Neural cell (in vitro differentiated cells): ENCODE measurements at regions not wholly inside any gene's neighbourhood (a gene's known extent, or its start where the extent isn't known, plus 50 kb on each side); places are given as distances from the start of the nearest gene placed in this dataset.
"Not testable (repeated sequence)": the region's sequence is repeated elsewhere in the genome, so short reads cannot be mapped to it uniquely, and the experiment has no call there.

ENCODE experiments used
- CTCF ChIP-seq: fragments of 450-650 bp; IDR thresholded peaks from 2 replicates; pipeline ENCODE4 v1.5.1; 2014; ENCODE audit warnings: antibody characterized with exemption, mild to moderate bottlenecking, moderate library complexity; ENCODE audit not compliant: poor library complexity, severe bottlenecking
- EP300 ChIP-seq: fragments of 450-650 bp; conservative IDR thresholded peaks from 2 replicates; pipeline ENCODE4 v1.6.1; 2014; ENCODE audit warnings: antibody characterized with exemption, mild to moderate bottlenecking, moderate library complexity; ENCODE audit not compliant: poor library complexity, severe bottlenecking

GRCh38 chr11:49891910-49892671, 60.1 kb upstream of the OR4C13 start:
- not testable (repeated sequence) for TF ChIP-seq CTCF, EP300
